ENCODE measurements at regions not wholly inside any gene's neighbourhood (a gene's known extent, or its start where the extent isn't known, plus 50 kb on each side); places are given as distances from the start of the nearest gene placed in this dataset.
"Not testable (repeated sequence)": the region's sequence is repeated elsewhere in the genome, so short reads cannot be mapped to it uniquely, and the experiment has no call there.

GRCh38 chr14:22384167-22384549 lies 204.9 kb downstream of the DAD1 start:
- no peak for DNase-seq

- no peak for DNase-seq
These were observed 205.4 kb downstream of the DAD1 start for GRCh38 chr14:22383515-22384166.

- DNase-seq, result no peak
These were observed 206.1 kb downstream of the DAD1 start for GRCh38 chr14:22382955-22383354.

GRCh38 chr14:22382395-22382794 lies 206.6 kb downstream of the DAD1 start:
- no peak for DNase-seq

GRCh38 chr14:22381766-22382165 lies 207.3 kb downstream of the DAD1 start:
- no peak for DNase-seq

GRCh38 chr14:22381408-22381760 lies 207.6 kb downstream of the DAD1 start:
- no peak for DNase-seq

GRCh38 chr14:22380571-22381407 lies 208.2 kb downstream of the DAD1 start:
- DNase-seq, result no peak

- DNase-seq, result no peak
These were observed 209.3 kb downstream of the DAD1 start for GRCh38 chr14:22379727-22380126.

- DNase-seq, result no peak
These were observed 210.8 kb downstream of the DAD1 start for GRCh38 chr14:22378181-22378580.

GRCh38 chr14:22375321-22375930 lies 213.6 kb downstream of the DAD1 start:
- peak; percentile 50 for DNase-seq

- no peak for DNase-seq
These were observed 218.8 kb downstream of the DAD1 start for GRCh38 chr14:22370084-22370847.

GRCh38 chr14:22358726-22359125 lies 230.3 kb downstream of the DAD1 start:
- no peak for DNase-seq

- not testable (repeated sequence) for DNase-seq
These were observed 239.7 kb downstream of the DAD1 start for GRCh38 chr14:22349281-22349680.

- no peak for DNase-seq
These were observed 244.4 kb downstream of the DAD1 start for GRCh38 chr14:22344673-22345072.

GRCh38 chr14:22344209-22344608 lies 244.8 kb downstream of the DAD1 start:
- DNase-seq, result not testable (repeated sequence)

- DNase-seq, result no peak
These were observed 248.0 kb downstream of the DAD1 start for GRCh38 chr14:22341049-22341448.

GRCh38 chr14:22338917-22339715 lies 249.9 kb downstream of the DAD1 start:
- no peak for DNase-seq

- no peak for DNase-seq
These were observed 250.6 kb downstream of the DAD1 start for GRCh38 chr14:22338381-22338780.

GRCh38 chr14:22337938-22338337 lies 251.1 kb downstream of the DAD1 start:
- no peak for DNase-seq

- no peak for DNase-seq
These were observed 251.5 kb downstream of the DAD1 start for GRCh38 chr14:22337521-22337920.

GRCh38 chr14:22336031-22336430 lies 253.0 kb downstream of the DAD1 start:
- no peak for DNase-seq

GRCh38 chr14:22334627-22335026 lies 254.4 kb downstream of the DAD1 start:
- DNase-seq, result no peak

- no peak for DNase-seq
These were observed 254.8 kb downstream of the DAD1 start for GRCh38 chr14:22334275-22334577.
